ENCODE measurements at regions not wholly inside any gene's neighbourhood (a gene's known extent, or its start where the extent isn't known, plus 50 kb on each side); places are given as distances from the start of the nearest gene placed in this dataset.

DNA sequence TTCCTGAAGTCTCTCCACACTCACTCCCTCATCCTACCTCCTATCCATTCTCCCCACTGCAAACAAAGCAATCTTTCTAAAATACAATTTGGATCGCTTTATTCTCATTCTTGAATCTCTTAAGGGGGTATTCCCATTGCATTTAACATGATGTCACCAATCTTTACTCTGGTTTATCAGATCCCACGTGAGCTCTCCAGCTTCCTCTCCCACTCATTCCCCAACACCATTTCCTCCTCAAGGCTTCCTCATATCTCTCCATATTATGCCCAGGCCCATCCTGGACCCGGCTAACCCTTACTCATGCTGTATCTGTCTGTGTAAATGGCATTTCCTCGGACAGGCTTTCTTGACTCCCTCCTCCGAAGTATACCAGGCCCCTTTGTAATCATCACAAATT, 165.0 kb downstream of the CD47 start:
- H4K20me1 ChIP-seq (ENCODE audit: control insufficient read depth, insufficient read depth), result no peaks in the 10 kb centered on the region
- no peak overlapping the region for H2AFZ ChIP-seq (ENCODE audit: control insufficient read depth, low read depth, low read length)
- H3K4me1 ChIP-seq (ENCODE audit: control insufficient read depth, insufficient read depth, low read length), result peaks cover 3% of the 10 kb centered on the region; the same call in 1 of the 2 replicates
- in situ Hi-C loops (cut with MboI), result loop anchor here (10.0 kb wide), 1 partner anchor 691 kb away; no protein-coding TSS in a partner anchor
- no peaks in the 10 kb centered on the region for H3K36me3 ChIP-seq (ENCODE audit: control insufficient read depth in 2 of 2, insufficient read depth in 2 of 2, low read length in 1 of 2)
- ChIA-PET RAD21 (ENCODE audit: unreplicated experiment) (no interaction called here), POLR2A (no interaction called here), CTCF (interaction anchor here (0.9 to 1.7 kb wide), 6 partner anchors 10 to 552 kb away, joined by 3 to 8 read pairs (median 4); no protein-coding TSS in a partner anchor), SMC1A (ENCODE audit: uncharacterized antibody, unreplicated experiment) (interaction anchor here (0.7 to 1.3 kb wide), 5 partner anchors 14 to 266 kb away, joined by 3 to 4 read pairs (median 3); no protein-coding TSS in a partner anchor)
- H3K4me3 ChIP-seq, result no peak overlapping the region
- no peaks in the 10 kb centered on the region for H3K79me2 ChIP-seq (ENCODE audit: control insufficient read depth, insufficient read depth, low read length)
- H3K4me2 ChIP-seq (ENCODE audit: control insufficient read depth, insufficient read depth), result no peak overlapping the region
- TF ChIP-seq, protein P1, sequence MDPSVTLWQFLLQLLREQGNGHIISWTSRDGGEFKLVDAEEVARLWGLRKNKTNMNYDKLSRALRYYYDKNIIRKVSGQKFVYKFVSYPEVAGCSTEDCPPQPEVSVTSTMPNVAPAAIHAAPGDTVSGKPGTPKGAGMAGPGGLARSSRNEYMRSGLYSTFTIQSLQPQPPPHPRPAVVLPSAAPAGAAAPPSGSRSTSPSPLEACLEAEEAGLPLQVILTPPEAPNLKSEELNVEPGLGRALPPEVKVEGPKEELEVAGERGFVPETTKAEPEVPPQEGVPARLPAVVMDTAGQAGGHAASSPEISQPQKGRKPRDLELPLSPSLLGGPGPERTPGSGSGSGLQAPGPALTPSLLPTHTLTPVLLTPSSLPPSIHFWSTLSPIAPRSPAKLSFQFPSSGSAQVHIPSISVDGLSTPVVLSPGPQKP (IDR thresholded peaks at IDR 0.05; ENCODE audit: low read depth, low read length), result no peak
- TF ChIP-seq RBBP5 (conservative IDR thresholded peaks at IDR 0.05), result no peak
- no peak for TF ChIP-seq BRCA1 (IDR thresholded peaks at IDR 0.05; ENCODE audit: low read depth, low read length)
- no peak for TF ChIP-seq ZSCAN29 (IDR thresholded peaks at IDR 0.05)
- no TSS peak for BruUV-seq (replicated peaks)
- ATAC-seq (no peak), FAIRE-seq (no peak), DNase-seq (ENCODE audit: low read depth, low spot score) (no peak)
- 54% methylated on average over 5 of the region's 5 CpGs for WGBS (ENCODE audit: insufficient coverage, insufficient replicate concordance, low lambda C conversion rate, missing lambda C conversion rate)
- no peaks in the 10 kb centered on the region for H3K9me3 ChIP-seq (replicated peaks; ENCODE audit: control insufficient read depth, insufficient read depth, low read length)
- no peak overlapping the region for H3K9ac ChIP-seq (ENCODE audit: control insufficient read depth, insufficient read depth, low read length)
- peaks cover 0 to 5% of the 10 kb centered on the region in 2 experiments for H3K27me3 ChIP-seq (replicated peaks in 1 of 2; ENCODE audit: control insufficient read depth in 2 of 2, insufficient read depth in 2 of 2, low read length in 1 of 2)
- H3K27ac ChIP-seq (ENCODE audit: control insufficient read depth, insufficient read depth), result no peak overlapping the region
- intact Hi-C loops (cut with micrococcal nuclease; ENCODE audit: unreplicated experiment), result loop anchor here (5.0 kb wide), 4 partner anchors 69 to 689 kb away; no protein-coding TSS in a partner anchor

DNA sequence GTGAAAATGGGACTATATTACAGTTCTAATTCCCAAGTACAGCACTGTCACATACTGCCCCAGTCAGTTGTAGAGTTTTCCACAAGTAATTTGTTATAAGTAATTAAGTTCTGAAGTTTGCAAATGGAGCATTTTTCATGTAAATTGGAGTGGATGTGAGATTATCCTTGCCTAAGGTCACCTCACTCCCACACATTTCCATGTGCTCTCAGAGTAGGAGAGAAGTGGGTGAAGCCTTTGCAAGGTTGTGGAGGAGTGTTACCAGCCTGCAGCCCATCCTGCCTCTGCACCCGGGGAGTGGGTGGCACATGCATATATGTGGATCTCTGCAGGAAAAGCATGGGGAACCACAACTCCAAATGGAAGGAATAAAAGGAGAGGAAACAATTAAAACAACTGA, 169.8 kb downstream of the CD47 start:
- CTCF ChIA-PET, result no interaction called here
- no peaks in the 10 kb centered on the region for H3K36me3 ChIP-seq (ENCODE audit: control insufficient read depth in 2 of 2, insufficient read depth in 2 of 2, low read length in 1 of 2)
- in situ Hi-C loops (cut with MboI) (loop anchor here (10.0 kb wide), 1 partner anchor 686 kb away; no protein-coding TSS in a partner anchor), intact Hi-C loops (cut with micrococcal nuclease; ENCODE audit: unreplicated experiment) (no loop called here)
- H3K79me2 ChIP-seq (ENCODE audit: control insufficient read depth, insufficient read depth, low read length), result no peaks in the 10 kb centered on the region
- H3K9ac ChIP-seq (ENCODE audit: control insufficient read depth, insufficient read depth, low read length), result no peak overlapping the region
- TF ChIP-seq RAD51 (IDR thresholded peaks at IDR 0.05), result no peak
- TF ChIP-seq, protein P2, sequence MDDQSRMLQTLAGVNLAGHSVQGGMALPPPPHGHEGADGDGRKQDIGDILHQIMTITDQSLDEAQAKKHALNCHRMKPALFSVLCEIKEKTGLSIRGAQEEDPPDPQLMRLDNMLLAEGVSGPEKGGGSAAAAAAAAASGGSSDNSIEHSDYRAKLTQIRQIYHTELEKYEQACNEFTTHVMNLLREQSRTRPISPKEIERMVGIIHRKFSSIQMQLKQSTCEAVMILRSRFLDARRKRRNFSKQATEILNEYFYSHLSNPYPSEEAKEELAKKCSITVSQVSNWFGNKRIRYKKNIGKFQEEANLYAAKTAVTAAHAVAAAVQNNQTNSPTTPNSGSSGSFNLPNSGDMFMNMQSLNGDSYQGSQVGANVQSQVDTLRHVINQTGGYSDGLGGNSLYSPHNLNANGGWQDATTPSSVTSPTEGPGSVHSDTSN (IDR thresholded peaks at IDR 0.05; ENCODE audit: insufficient replicate concordance, low read depth, low read length), result no peak
- no peak for TF ChIP-seq RELA (IDR thresholded peaks at IDR 0.05; ENCODE audit: borderline replicate concordance, partially characterized antibody)
- no peak for TF ChIP-seq CHD2 (IDR thresholded peaks at IDR 0.05; ENCODE audit: borderline replicate concordance, low read depth, low read length)
- peaks cover 2 to 3% of the 10 kb centered on the region in 2 experiments; a peak in 2 of 4 replicates for H3K27me3 ChIP-seq (replicated peaks in 1 of 2; ENCODE audit: control insufficient read depth in 2 of 2, insufficient read depth in 2 of 2, low read length in 1 of 2)
- ATAC-seq (no peak), DNase-seq (ENCODE audit: low read depth, low spot score) (no peak), FAIRE-seq (no peak)
- no peaks in the 10 kb centered on the region for H4K20me1 ChIP-seq (ENCODE audit: control insufficient read depth, insufficient read depth)
- WGBS (ENCODE audit: insufficient coverage, insufficient replicate concordance, low lambda C conversion rate, missing lambda C conversion rate), result 71% methylated on average over 1 of the region's 1 CpG
- POLR2A ChIA-PET, result no interaction called here
- H3K4me3 ChIP-seq, result no peak overlapping the region
- no peaks in the 10 kb centered on the region for H3K9me3 ChIP-seq (replicated peaks; ENCODE audit: control insufficient read depth, insufficient read depth, low read length)
- SMC1A ChIA-PET (ENCODE audit: uncharacterized antibody, unreplicated experiment), result no interaction called here
- no peak overlapping the region for H3K27ac ChIP-seq (ENCODE audit: control insufficient read depth, insufficient read depth)
- BruUV-seq (replicated peaks), result no TSS peak
- H3K4me1 ChIP-seq (ENCODE audit: control insufficient read depth, insufficient read depth, low read length), result no peaks in the 10 kb centered on the region
- H2AFZ ChIP-seq (ENCODE audit: control insufficient read depth, low read depth, low read length), result no peak overlapping the region
- RAD21 ChIA-PET (ENCODE audit: unreplicated experiment), result no interaction called here
- no peak overlapping the region for H3K4me2 ChIP-seq (ENCODE audit: control insufficient read depth, insufficient read depth)

Data from GM12878 (cell line).